NCI-H510A treated with DMSO at 0.1 percent for 48 hours (cell line): ENCODE measurements at regions not wholly inside any gene's neighbourhood (a gene's known extent, or its start where the extent isn't known, plus 50 kb on each side); places are given as distances from the start of the nearest gene placed in this dataset.

Source experiments
- DNase-seq: peaks from one replicate; lab custom pipeline; 2025; lab: John Stamatoyannopoulos, UW

GRCh38 chr10:78717200-78717599 is 351.6 kb upstream of the ZMIZ1 start:
- no peak for DNase-seq

DNA sequence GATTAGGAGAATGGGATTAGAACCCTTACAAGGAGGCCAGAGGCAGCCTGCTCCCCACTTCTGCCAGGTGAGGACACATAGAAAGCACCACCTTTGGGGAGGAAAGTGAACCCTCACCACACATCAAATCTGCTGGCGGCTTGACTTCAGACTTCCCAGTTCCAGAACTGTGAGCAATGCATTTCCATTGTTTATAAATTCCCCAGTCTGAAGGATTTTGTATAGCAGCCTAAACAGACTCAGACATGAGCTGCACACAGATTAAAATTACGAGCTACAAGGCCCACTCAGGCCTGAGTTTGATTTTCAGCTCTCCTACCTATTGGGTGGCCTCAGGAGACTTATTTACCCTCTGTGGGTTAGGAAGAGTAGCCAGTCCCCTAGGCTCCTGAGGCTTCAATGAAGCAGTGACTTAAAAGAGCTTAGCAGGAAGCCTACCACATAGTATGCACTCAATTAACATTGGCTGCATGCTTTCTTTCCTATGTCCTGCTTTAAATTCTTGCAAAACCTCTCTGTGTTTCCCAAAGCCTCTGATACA is 350.7 kb upstream of the ZMIZ1 start:
- DNase-seq, result no peak

GRCh38 chr10:78719276-78719675 is 349.5 kb upstream of the ZMIZ1 start:
- no peak for DNase-seq

DNA sequence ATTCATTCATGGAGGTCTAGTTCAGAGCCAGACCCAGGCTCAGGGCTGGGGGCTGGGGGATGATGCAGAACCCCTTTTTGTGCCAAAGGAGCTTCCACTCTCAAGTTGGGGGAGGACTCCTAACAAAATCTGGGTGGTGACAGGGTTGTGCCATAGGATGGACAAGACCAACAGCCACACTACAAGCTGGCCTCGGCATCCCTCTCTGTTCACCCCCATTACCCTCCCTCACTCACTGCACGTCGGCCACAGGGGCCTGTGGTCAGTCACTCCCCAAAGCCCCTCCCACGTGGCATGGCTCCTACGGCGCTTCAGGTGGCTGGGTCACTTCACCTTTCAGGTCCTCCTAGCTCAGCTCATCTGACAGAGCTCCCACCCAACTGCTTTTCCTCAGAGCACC is 348.7 kb upstream of the ZMIZ1 start:
- DNase-seq, result no peak

DNA sequence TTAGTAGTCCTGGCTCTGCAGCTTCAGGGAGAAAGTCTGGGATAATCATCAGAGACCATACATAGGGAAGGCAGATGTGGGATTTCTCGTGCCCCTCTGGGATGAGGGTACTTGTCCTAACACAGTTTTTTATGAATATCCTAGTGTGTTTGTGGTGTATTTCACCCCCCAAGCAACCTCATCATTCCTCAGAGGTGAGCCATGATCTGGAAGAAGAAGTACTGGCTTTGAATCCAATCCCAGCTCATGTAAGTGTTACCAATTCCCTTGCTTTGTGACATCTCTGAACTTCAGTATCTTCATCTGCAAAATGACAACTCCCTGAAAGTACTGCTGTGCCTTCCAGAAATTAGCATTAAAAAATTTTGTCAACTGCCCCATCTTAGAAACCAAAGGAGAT is 347.5 kb upstream of the ZMIZ1 start:
- no peak for DNase-seq

- no peak for DNase-seq
Measured at GRCh38 chr10:78724846-78725245, 343.9 kb upstream of the ZMIZ1 start.

GRCh38 chr10:78726171-78726570 is 342.6 kb upstream of the ZMIZ1 start:
- no peak for DNase-seq

DNA sequence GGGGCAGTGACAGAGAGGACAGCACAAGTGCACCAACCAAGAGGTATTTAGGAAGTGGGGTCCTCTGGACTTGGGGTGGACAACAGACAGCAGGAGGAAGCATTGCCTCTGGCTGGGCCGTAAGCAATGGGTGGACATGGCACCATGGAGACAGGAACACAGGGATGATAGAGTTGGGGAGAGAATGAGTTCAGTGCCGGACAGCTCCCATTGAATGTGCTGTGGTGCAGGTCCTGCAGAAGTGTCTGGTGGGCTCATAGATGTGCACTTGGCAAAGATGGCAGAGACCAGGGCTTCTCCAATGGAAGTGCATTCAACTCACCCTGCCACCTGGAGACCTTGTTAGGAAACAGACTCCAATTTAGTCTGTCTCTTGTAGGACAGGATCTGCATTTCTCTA is 341.5 kb upstream of the ZMIZ1 start:
- DNase-seq, result no peak

DNA sequence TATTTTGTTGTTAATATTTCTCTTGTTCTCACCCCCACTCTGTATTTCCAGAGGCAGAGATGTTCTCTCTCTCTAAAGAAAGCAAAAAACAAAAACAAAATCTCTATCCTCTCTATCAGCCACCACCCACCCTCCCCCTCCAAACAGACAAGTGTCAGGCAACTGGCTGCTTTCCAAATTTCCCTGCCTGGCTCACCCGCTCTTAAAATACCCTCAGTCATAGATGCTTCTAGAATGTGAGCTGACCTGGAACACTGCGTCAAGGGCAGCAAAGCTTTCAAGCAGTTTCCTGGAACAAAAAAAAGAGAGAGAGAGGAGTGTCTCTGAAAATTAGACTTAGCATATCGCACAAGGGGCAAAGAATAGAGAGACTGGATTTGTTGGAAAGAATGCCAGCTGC is 341.0 kb upstream of the ZMIZ1 start:
- DNase-seq, result peak; percentile 74

DNA sequence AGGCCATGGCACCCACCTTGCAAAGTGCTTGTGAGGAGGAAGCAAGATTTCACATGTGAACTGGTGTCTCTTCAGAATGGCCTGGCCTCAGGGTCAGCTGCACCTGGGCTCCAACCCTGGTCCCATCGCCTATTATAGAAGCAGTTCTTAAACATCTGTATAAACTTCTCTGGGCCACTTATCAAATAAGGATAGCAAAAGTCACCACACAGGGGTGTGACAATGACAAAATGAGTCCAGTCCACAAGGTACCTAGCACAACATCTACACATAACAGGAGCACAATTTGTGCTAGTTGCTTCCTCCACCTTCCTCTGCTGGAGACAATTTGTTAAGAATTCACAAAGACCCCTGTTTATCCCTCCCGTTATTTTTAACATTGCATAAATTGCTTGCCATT is 340.6 kb upstream of the ZMIZ1 start:
- no peak for DNase-seq

DNA sequence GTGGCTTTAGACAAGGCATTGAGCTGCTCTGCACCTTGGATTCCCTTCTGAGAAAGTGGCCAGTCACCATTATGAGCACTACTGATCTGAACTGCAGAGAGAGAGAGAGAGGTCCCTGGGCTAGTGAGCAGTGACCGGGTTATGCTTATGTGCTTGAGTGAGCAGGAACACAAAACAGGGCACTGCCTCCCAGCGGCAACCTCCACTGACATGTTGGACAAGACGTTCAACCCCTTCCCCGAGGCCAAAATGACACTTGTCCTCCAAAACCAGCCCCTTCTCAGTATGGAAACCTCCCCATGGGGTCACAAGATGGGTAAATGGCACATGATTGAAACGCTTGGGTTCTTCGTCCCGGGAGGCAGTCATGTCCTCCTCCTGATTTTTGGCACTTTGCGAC is 339.4 kb upstream of the ZMIZ1 start:
- DNase-seq, result no peak

GRCh38 chr10:78729800-78730199 is 339.0 kb upstream of the ZMIZ1 start:
- no peak for DNase-seq

GRCh38 chr10:78730754-78731153 is 338.0 kb upstream of the ZMIZ1 start:
- no peak for DNase-seq

- no peak for DNase-seq
Measured at GRCh38 chr10:78731675-78732074, 337.1 kb upstream of the ZMIZ1 start.

- DNase-seq, result no peak
Measured at GRCh38 chr10:78732381-78732780, 336.4 kb upstream of the ZMIZ1 start.

DNA sequence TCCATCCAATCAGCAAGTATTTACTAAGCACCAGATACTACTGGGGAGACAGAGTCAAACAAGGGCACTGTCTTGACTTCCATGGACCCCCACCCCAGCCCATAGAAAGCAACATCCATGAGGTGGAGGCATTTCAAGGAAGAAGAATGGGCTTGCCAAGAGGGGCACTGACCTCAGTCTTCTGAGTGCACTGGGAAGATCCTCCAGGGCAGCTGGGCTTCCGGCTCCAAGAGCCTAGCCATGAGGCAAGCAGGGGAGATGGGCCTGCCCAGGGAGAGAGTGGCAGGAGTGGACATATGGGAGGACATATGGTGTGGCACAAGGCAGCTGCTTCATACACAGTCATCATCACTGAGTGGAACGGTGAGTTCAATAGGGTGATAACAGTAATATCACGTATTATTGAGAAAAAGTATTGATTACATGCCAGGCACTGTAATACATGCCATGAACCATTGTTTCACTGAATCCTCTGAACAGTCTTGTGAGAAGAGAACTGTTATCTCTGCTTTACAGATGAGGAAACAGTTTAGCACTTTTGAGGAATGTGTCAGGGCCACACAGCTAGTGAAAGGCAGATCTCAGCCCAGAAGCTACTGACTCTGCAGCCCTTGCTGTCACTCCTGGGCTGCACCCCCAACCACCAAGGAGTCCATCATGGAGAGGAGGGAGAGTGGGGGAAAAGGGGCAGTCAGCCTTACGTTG is 331.7 kb upstream of the ZMIZ1 start:
- no peak for DNase-seq

- no peak for DNase-seq
Measured at GRCh38 chr10:78737883-78738856, 330.6 kb upstream of the ZMIZ1 start.

- DNase-seq, result no peak
Measured at GRCh38 chr10:78738861-78739260, 329.9 kb upstream of the ZMIZ1 start.

DNA sequence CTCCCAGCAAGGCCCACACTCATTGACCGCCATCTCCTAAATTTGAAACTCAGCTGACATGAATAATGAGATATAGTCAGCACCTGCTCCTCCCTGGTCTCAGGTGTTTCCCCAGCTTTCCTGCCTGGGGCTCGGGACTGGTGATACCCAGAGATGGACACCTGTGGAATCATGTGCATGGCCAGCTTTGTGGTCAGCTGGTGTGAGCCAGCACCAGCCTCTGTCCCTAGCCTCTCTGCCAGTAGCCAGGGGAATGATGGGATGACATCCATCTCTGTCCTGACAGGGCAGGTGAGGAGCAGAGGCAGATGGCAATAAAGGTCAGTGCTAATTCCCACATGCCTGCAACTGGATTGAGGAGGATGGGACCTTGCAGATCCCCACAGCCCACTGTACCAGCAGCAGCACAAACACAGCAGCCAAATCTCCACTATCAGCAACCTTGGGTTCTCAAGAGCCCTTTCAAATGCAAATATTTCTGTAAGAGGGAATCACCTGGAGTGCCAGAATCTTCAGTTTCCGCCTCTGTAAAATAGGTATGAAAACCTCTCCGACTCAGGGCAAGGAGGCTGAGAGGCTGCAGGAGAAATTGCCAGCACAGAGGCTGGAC is 329.2 kb upstream of the ZMIZ1 start:
- DNase-seq, result peak; percentile 25

DNA sequence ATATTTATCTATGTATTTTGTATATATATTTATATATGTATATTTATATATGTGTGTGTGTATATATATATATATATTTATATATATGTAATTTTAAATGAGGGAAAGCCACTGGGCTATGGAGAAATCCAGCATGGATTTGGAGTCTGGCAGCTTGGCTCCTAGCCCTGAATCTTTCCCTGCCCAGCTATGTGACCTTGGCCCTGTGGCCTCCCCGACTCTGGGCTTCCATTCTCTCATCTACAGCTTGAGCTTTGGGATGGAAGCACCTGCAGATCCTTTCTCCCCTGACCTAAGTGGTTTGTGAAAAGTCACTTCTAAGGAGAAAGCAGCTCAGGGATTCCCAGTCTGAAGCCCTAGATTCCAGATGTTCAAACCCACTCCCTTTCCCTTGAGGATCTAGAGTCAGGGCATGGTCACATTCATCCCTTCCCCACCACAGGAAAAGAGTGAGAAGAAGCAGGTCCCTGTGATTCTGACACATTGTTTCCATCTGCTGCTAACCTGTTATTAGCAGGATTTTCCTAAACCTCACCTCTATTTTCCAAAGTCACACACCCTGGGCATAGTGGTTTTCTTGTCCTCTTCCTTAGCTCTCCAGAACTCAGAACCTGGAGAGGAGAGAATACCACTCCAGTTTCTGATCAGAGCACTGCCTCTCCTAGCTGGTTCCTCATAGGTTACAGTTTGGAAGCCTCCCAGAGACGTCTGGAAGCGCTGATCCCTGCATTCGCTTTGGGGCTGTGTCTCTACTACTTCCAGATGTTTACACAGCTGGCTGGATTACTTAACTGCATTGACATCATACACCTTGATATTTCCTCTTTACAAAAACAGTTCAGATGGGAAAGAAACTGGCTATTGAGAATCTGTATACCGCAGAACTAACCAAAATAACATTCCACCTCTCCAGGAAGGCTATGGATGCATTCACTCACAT is 327.5 kb upstream of the ZMIZ1 start:
- peak; percentile 23 for DNase-seq

DNA sequence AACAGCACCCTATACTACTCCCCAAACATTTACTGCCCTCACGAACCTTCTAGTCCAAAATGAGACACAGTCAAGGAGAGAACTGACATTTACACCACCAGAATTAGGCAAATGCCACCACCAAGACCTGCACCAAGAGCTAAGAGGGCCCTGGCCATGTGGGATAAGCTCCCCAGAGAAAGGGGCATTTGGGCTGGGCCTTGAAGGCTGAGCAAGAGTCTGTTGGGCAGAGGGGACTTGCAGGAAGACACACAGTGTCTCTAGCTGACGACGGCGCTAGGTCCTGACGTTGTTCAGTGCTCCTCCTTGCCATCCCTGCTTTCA is 326.4 kb upstream of the ZMIZ1 start:
- DNase-seq, result no peak
